A673 (cell line): ENCODE measurements at regions not wholly inside any gene's neighbourhood (a gene's known extent, or its start where the extent isn't known, plus 50 kb on each side); places are given as distances from the start of the nearest gene placed in this dataset.

Experiments
- CTCF ChIP-seq: fragments of 300-800, 200-600 bp; sonication (generic); conservative IDR thresholded peaks from 2 replicates; pipeline ENCODE4 v1.5.1; 2017; ENCODE audit warnings: low read depth, mild to moderate bottlenecking, antibody characterized with exemption, low read length, moderate library complexity, mixed read lengths
- EZH2 ChIP-seq: fragments of 200-600 bp; sonication (generic); IDR thresholded peaks from 2 replicates; pipeline ENCODE4 v1.6.1; 2017; ENCODE audit warnings: borderline replicate concordance, low read depth, mild to moderate bottlenecking, mixed read lengths, antibody characterized with exemption, low read length; ENCODE audit not compliant: poor library complexity, severe bottlenecking

DNA sequence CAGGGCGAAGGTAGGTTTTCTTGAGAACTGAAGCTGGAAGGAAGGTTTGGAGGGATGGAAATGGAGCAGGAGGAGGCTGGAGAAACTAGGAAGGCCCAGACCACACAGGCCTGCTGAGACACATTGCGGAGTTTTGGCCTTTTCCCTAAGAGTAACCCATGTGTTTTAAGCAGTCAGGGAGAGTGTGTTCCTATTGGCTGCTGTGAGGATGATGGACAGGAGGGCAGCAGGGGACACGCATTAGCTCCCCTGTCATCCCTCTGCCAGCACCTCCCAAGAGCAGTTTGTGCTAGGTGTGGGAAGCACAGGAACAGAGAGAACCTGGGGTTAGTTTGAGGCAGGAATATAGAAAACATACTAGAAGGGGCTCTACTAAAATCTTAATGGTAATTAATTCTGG, 842.1 kb downstream of the TBC1D22A start:
- TF ChIP-seq CTCF, result no peak
- no peak for TF ChIP-seq EZH2
